B cell (primary cell): ENCODE measurements at regions not wholly inside any gene's neighbourhood (a gene's known extent, or its start where the extent isn't known, plus 50 kb on each side); places are given as distances from the start of the nearest gene placed in this dataset.

Experiments used
- ATAC-seq: fragments of 200-7000 bp; cut with Tn5 transposase; one replicate; pipeline ENCODE4 v1.10.0; 2021; ENCODE audit warnings: low read depth, mild to moderate bottlenecking, moderate number of reproducible peaks, moderate library complexity
- CTCF ChIA-PET: fragments of 350-600 bp; sonication (Branson Sonifier 250); formaldehyde crosslinking; loops from one replicate; lab custom pipeline; 2021; ENCODE audit warnings: antibody characterized with exemption, inconsistent platforms; lab: Charles Lee
- POLR2A ChIA-PET: fragments of 350-600 bp; sonication (Branson Sonifier 250); formaldehyde crosslinking; loops from one replicate; lab custom pipeline; 2021; ENCODE audit warnings: antibody characterized with exemption; lab: Charles Lee
- DNase-seq: peaks from one replicate; pipeline ENCODE4 v3.0.0; 2013
- H2AFZ ChIP-seq: 2 replicates; pipeline ENCODE4 v1.6.1; 2012; ENCODE audit warnings: mild to moderate bottlenecking, low read depth, low read length; ENCODE audit not compliant: insufficient read depth, poor library complexity, severe bottlenecking
- H3K27ac ChIP-seq, 2 donors: 1 replicate in 1 of 2; 2 replicates in 1 of 2; pipeline ENCODE4 v1.5.1; 2012 to 2013; ENCODE audit warnings: low read length in 2 of 2, mild to moderate bottlenecking in 2 of 2, moderate library complexity in 1 of 2
- H3K27me3 ChIP-seq, 4 experiments: fragments of 200-600 bp in 1 of 4; sonication (generic) in 1 of 4; replicated peaks in 1 of 4; 1 replicate in 2 of 4; 2 replicates in 2 of 4; pipeline versions ENCODE4 v1.6.1 to v1.7.0; 2013 to 2016; ENCODE audit warnings: low read length in 3 of 4, mild to moderate bottlenecking in 2 of 4, mixed read lengths in 1 of 4, moderate library complexity in 1 of 4; ENCODE audit not compliant: insufficient read depth in 4 of 4, control insufficient read depth in 3 of 4; ENCODE audit errors: control extremely low read depth in 1 of 4
- H3K36me3 ChIP-seq, 2 experiments: replicated peaks in 1 of 2; 1 replicate in 1 of 2; 2 replicates in 1 of 2; pipeline versions ENCODE4 v1.6.1 to v1.7.1; 2013; ENCODE audit warnings: low read length in 1 of 2; ENCODE audit not compliant: insufficient read depth in 2 of 2, control insufficient read depth in 1 of 2; ENCODE audit errors: control extremely low read depth in 1 of 2, extremely low read depth in 1 of 2
- H3K4me1 ChIP-seq, 2 donors: fragments of 200-600 bp in 1 of 2; sonication (generic) in 1 of 2; 1 replicate in 1 of 2; 2 replicates in 1 of 2; pipeline versions ENCODE4 v1.5.1 to v1.6.1; 2013 to 2017; ENCODE audit warnings: low read length in 2 of 2; ENCODE audit not compliant: control insufficient read depth in 2 of 2, insufficient read depth in 2 of 2
- H3K4me2 ChIP-seq: replicated peaks from 2 replicates; pipeline ENCODE3; 2012; ENCODE audit warnings: mild to moderate bottlenecking, low read depth, low read length; ENCODE audit not compliant: poor library complexity, severe bottlenecking
- H3K4me3 ChIP-seq, 5 experiments: fragments of 200-600 bp in 1 of 5; sonication (generic) in 1 of 5; 1 replicate in 3 of 5; 2 replicates in 2 of 5; pipeline versions ENCODE4 v1.5.1 to v1.7.0; 2011 to 2016; ENCODE audit warnings: low read length in 4 of 5, mild to moderate bottlenecking in 4 of 5, low read depth in 2 of 5, control low read depth in 1 of 5, moderate library complexity in 1 of 5; ENCODE audit not compliant: insufficient read depth in 1 of 5; ENCODE audit errors: control extremely low read depth in 1 of 5, extremely low read depth in 1 of 5
- H3K79me2 ChIP-seq: fragments of 200-600 bp; sonication (generic); one replicate; pipeline ENCODE4 v1.6.0; 2016; ENCODE audit warnings: low read length; ENCODE audit not compliant: control insufficient read depth, insufficient read depth
- H3K9ac ChIP-seq: fragments of 200-600 bp; sonication (generic); 2 replicates; pipeline ENCODE4 v1.6.1; 2017; ENCODE audit warnings: mild to moderate bottlenecking, low read length, moderate library complexity
- H3K9me3 ChIP-seq, 3 donors: one replicate each; pipeline versions ENCODE4 v1.6.1 to v1.7.1; 2013; ENCODE audit warnings: low read length in 2 of 3; ENCODE audit not compliant: control insufficient read depth in 2 of 3, insufficient read depth in 1 of 3; ENCODE audit errors: control extremely low read depth in 1 of 3
- H4K20me1 ChIP-seq: 2 replicates; pipeline ENCODE4 v1.6.0; 2012; ENCODE audit warnings: mild to moderate bottlenecking, low read length; ENCODE audit not compliant: insufficient read depth, control insufficient read depth, poor library complexity, severe bottlenecking
- H3K27ac Mint-ChIP-seq: one replicate; pipeline ENCODE4 v1.8.0; 2021; ENCODE audit warnings: mixed read lengths
- H3K27me3 Mint-ChIP-seq: one replicate; pipeline ENCODE4 v1.8.0; 2021; ENCODE audit warnings: mixed read lengths
- H3K4me1 Mint-ChIP-seq: one replicate; pipeline ENCODE4 v1.8.0; 2021; ENCODE audit warnings: mixed read lengths
- H3K4me3 Mint-ChIP-seq: one replicate; pipeline ENCODE4 v1.8.0; 2021; ENCODE audit warnings: mixed read lengths
- H3K9me3 Mint-ChIP-seq: one replicate; pipeline ENCODE4 v1.8.0; 2022; ENCODE audit warnings: mixed read lengths; ENCODE audit not compliant: insufficient read depth
- EZH2 ChIP-seq: IDR thresholded peaks from 2 replicates; pipeline ENCODE4 v1.6.1; 2012; ENCODE audit warnings: borderline replicate concordance, low read depth, mild to moderate bottlenecking, moderate library complexity, low read length; ENCODE audit not compliant: insufficient read depth, poor library complexity, severe bottlenecking
- WGBS: methylation state at CpG from one replicate; pipeline ENCODE4 v1.1.5; 2013; ENCODE audit warnings: missing lambda C conversion rate; ENCODE audit not compliant: insufficient coverage; 5-methylcytosine and 5-hydroxymethylcytosine counted together
- intact Hi-C: fragments of 100-400 bp; cut with micrococcal nuclease; formaldehyde crosslinking; loops from one replicate; pipeline ENCODE4 v1.10.0; 2022
- TF ChIP-seq, protein P1 (sequence below): fragments of 200-600 bp; IDR thresholded peaks from one replicate; pipeline ENCODE4 v1.8.0; 2022; ENCODE audit warnings: antibody characterized with exemption, mild to moderate bottlenecking

GRCh38 chr6:27786048-27786447, 126.1 kb downstream of the OR2B2 start:
- 46% methylated on average over 1 of the region's 1 CpG for WGBS
- H3K4me3 ChIP-seq, result no peak overlapping the region
- H3K36me3 ChIP-seq, result no peaks in the 10 kb centered on the region
- ATAC-seq (no peak), DNase-seq (no peak)
- H3K27me3 Mint-ChIP-seq, result peaks cover 22% of the 10 kb centered on the region
- TF ChIP-seq EZH2, result no peak
- H3K4me1 ChIP-seq, result no peaks in the 10 kb centered on the region
- no peak overlapping the region for H3K27ac ChIP-seq
- POLR2A ChIA-PET, result no interaction called here
- H2AFZ ChIP-seq, result no peak overlapping the region
- H3K27me3 ChIP-seq, result peaks cover 0 to 3% (median 1%) of the 10 kb centered on the region in 4 experiments
- CTCF ChIA-PET, result interaction anchor here (6.5 kb wide), 1 partner anchor 14 kb away, joined by 43 read pairs; no protein-coding TSS in a partner anchor
- H3K79me2 ChIP-seq, result no peaks in the 10 kb centered on the region
- no peaks in the 10 kb centered on the region for H4K20me1 ChIP-seq
- H3K9me3 Mint-ChIP-seq, result no peaks in the 10 kb centered on the region
- H3K27ac Mint-ChIP-seq, result no peak overlapping the region
- H3K4me3 Mint-ChIP-seq, result no peak overlapping the region
- no peaks in the 10 kb centered on the region for H3K4me1 Mint-ChIP-seq
- H3K4me2 ChIP-seq, result no peak overlapping the region
- no peak overlapping the region for H3K9ac ChIP-seq
- intact Hi-C loops, result no loop called here
- H3K9me3 ChIP-seq, result no peaks in the 10 kb centered on the region

- TF ChIP-seq EZH2, result no peak
- TF ChIP-seq, protein P1, sequence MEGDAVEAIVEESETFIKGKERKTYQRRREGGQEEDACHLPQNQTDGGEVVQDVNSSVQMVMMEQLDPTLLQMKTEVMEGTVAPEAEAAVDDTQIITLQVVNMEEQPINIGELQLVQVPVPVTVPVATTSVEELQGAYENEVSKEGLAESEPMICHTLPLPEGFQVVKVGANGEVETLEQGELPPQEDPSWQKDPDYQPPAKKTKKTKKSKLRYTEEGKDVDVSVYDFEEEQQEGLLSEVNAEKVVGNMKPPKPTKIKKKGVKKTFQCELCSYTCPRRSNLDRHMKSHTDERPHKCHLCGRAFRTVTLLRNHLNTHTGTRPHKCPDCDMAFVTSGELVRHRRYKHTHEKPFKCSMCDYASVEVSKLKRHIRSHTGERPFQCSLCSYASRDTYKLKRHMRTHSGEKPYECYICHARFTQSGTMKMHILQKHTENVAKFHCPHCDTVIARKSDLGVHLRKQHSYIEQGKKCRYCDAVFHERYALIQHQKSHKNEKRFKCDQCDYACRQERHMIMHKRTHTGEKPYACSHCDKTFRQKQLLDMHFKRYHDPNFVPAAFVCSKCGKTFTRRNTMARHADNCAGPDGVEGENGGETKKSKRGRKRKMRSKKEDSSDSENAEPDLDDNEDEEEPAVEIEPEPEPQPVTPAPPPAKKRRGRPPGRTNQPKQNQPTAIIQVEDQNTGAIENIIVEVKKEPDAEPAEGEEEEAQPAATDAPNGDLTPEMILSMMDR, result no peak
- intact Hi-C loops, result no loop called here
- peaks cover 0 to 2% (median under 1%) of the 10 kb centered on the region in 4 experiments for H3K27me3 ChIP-seq
- H3K9me3 ChIP-seq, result no peaks in the 10 kb centered on the region
- no peaks in the 10 kb centered on the region for H4K20me1 ChIP-seq
- no CpG with 5 or more reads among the region's 2 CpGs for WGBS
- H3K9ac ChIP-seq, result no peak overlapping the region
- no peak overlapping the region for H3K27ac Mint-ChIP-seq
- H3K36me3 ChIP-seq, result no peaks in the 10 kb centered on the region
- no peak for DNase-seq
- POLR2A ChIA-PET, result no interaction called here
- H3K4me3 ChIP-seq, result no peak overlapping the region
- no peak for ATAC-seq
- no peaks in the 10 kb centered on the region for H3K9me3 Mint-ChIP-seq
- no peaks in the 10 kb centered on the region for H3K4me1 Mint-ChIP-seq
- CTCF ChIA-PET, result interaction anchor here (6.5 kb wide), 1 partner anchor 13 kb away, joined by 43 read pairs; no protein-coding TSS in a partner anchor
- peaks cover 22% of the 10 kb centered on the region for H3K27me3 Mint-ChIP-seq
- H2AFZ ChIP-seq, result no peak overlapping the region
- no peak overlapping the region for H3K27ac ChIP-seq
- no peaks in the 10 kb centered on the region for H3K4me1 ChIP-seq
- no peak overlapping the region for H3K4me2 ChIP-seq
- H3K79me2 ChIP-seq, result no peaks in the 10 kb centered on the region
- no peak overlapping the region for H3K4me3 Mint-ChIP-seq
These were observed 126.9 kb downstream of the OR2B2 start for GRCh38 chr6:27785294-27785693.
